ENCODE measurements at regions not wholly inside any gene's neighbourhood (a gene's known extent, or its start where the extent isn't known, plus 50 kb on each side); places are given as distances from the start of the nearest gene placed in this dataset.

DNA sequence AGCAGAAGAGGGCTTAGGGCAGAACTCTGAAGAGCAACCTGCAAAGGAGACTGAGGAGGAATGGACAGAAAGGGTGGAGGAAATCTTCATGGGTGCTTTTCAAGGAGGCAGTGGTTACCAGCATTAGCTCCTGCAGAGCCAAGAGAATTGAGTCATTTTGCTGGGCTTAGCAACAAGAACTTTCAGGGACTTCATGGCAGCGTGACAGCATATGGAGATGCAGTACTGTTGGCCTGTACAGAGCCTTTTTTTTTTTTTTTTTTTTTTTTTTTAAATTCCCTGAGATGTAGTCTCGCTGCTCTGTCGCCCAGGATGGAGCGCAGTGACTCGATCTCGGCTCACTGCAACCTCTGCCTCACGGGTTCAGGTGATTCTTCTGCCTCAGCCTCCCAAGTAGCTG, 296.0 kb upstream of the DMRT1 start:
- Histone ChIP-seq H3K27ac (no peak overlapping the region), H3K36me3 (ENCODE audit: insufficient read depth) (no peaks in the 10 kb centered on the region)

GRCh38 chr9:546235-546634, 295.3 kb upstream of the DMRT1 start:
- no peaks in the 10 kb centered on the region for H3K27me3 ChIP-seq (ENCODE audit: insufficient read depth, low read depth)
- no peak overlapping the region for H3K4me2 ChIP-seq
- no peak overlapping the region for H3K4me3 ChIP-seq (IDR thresholded peaks at IDR 0.05; ENCODE audit: insufficient read depth, low read depth, low read length)
- no peak overlapping the region for H2AFZ ChIP-seq (ENCODE audit: low read depth)
- no peak for TF ChIP-seq CTCF (conservative IDR thresholded peaks at IDR 0.05; ENCODE audit: low read depth, low read length)
- no peak overlapping the region for H3K9ac ChIP-seq
- H3K79me2 ChIP-seq (ENCODE audit: insufficient read depth, low read depth): no peaks in the 10 kb centered on the region
- no peaks in the 10 kb centered on the region for H3K4me1 ChIP-seq (ENCODE audit: low read depth, poor library complexity, severe bottlenecking)
- H3K36me3 ChIP-seq (ENCODE audit: insufficient read depth): no peaks in the 10 kb centered on the region
- H4K20me1 ChIP-seq (ENCODE audit: insufficient read depth): no peaks in the 10 kb centered on the region
- H3K27ac ChIP-seq: no peak overlapping the region

More for the DNA sequence above, 296.0 kb upstream of the DMRT1 start:
- Histone ChIP-seq H3K9ac (no peak overlapping the region), H2AFZ (ENCODE audit: low read depth) (no peak overlapping the region), H3K27me3 (ENCODE audit: insufficient read depth, low read depth) (no peaks in the 10 kb centered on the region), H3K4me1 (ENCODE audit: low read depth, poor library complexity, severe bottlenecking) (no peaks in the 10 kb centered on the region), H4K20me1 (ENCODE audit: insufficient read depth) (no peaks in the 10 kb centered on the region), H3K79me2 (ENCODE audit: insufficient read depth, low read depth) (no peaks in the 10 kb centered on the region), H3K4me2 (no peak overlapping the region), H3K4me3 (IDR thresholded peaks at IDR 0.05; ENCODE audit: insufficient read depth, low read depth, low read length) (no peak overlapping the region)
- no peak for TF ChIP-seq CTCF (conservative IDR thresholded peaks at IDR 0.05; ENCODE audit: low read depth, low read length)

DNA sequence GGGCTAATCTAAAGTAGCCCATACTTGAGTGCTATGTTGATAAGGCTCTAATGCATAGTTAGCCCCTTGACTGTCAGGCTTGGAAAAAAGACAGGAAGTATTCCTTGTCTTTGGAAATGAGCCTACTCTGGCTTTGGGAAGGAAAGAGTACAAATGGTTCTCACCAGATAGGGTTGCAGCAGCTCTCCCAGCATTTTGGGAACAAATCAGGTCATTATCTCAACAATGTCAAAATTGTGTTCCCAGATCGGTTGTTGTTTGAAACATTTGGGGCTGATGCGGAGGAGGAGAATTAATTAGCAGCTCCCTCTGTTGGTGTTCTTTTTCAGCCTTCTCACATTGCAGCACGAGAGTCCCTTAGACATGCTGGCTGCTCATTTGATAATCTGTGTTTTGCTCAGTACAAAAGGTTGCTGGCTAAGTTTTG, 294.7 kb upstream of the DMRT1 start:
- H3K27me3 ChIP-seq (ENCODE audit: insufficient read depth, low read depth): no peaks in the 10 kb centered on the region
- no peaks in the 10 kb centered on the region for H4K20me1 ChIP-seq (ENCODE audit: insufficient read depth)
- H3K9ac ChIP-seq: no peak overlapping the region
- no peak overlapping the region for H3K4me3 ChIP-seq (IDR thresholded peaks at IDR 0.05; ENCODE audit: insufficient read depth, low read depth, low read length)
- H3K79me2 ChIP-seq (ENCODE audit: insufficient read depth, low read depth): no peaks in the 10 kb centered on the region
- no peaks in the 10 kb centered on the region for H3K4me1 ChIP-seq (ENCODE audit: low read depth, poor library complexity, severe bottlenecking)
- no peak for TF ChIP-seq CTCF (conservative IDR thresholded peaks at IDR 0.05; ENCODE audit: low read depth, low read length)
- H2AFZ ChIP-seq (ENCODE audit: low read depth): no peak overlapping the region
- H3K4me2 ChIP-seq: no peak overlapping the region
- no peak overlapping the region for H3K27ac ChIP-seq
- H3K36me3 ChIP-seq (ENCODE audit: insufficient read depth): no peaks in the 10 kb centered on the region

GRCh38 chr9:547314-547713, 294.2 kb upstream of the DMRT1 start:
- Histone ChIP-seq H3K27me3 (ENCODE audit: insufficient read depth, low read depth) (no peaks in the 10 kb centered on the region), H3K9ac (no peak overlapping the region), H3K4me1 (ENCODE audit: low read depth, poor library complexity, severe bottlenecking) (no peaks in the 10 kb centered on the region), H3K4me3 (IDR thresholded peaks at IDR 0.05; ENCODE audit: insufficient read depth, low read depth, low read length) (no peak overlapping the region), H2AFZ (ENCODE audit: low read depth) (no peak overlapping the region), H3K36me3 (ENCODE audit: insufficient read depth) (no peaks in the 10 kb centered on the region), H3K4me2 (no peak overlapping the region), H3K27ac (no peak overlapping the region), H3K79me2 (ENCODE audit: insufficient read depth, low read depth) (no peaks in the 10 kb centered on the region), H4K20me1 (ENCODE audit: insufficient read depth) (no peaks in the 10 kb centered on the region)
- TF ChIP-seq CTCF (conservative IDR thresholded peaks at IDR 0.05; ENCODE audit: low read depth, low read length): no peak

All from KMS-11 (cell line).